ENCODE measurements at regions not wholly inside any gene's neighbourhood (a gene's known extent, or its start where the extent isn't known, plus 50 kb on each side); places are given as distances from the start of the nearest gene placed in this dataset.

- no peak for DNase-seq (ENCODE audit: low spot score)
- Histone ChIP-seq H3K4me1 (peaks cover 0 to 24% of the 10 kb centered on the region in 2 donors), H3K27ac (no peak overlapping the region), H3K36me3 (no peaks in the 10 kb centered on the region), H3K9me3 (no peaks in the 10 kb centered on the region), H3K27me3 (no peaks in the 10 kb centered on the region), H3K4me3 (no peak overlapping the region)
- TF ChIP-seq, protein P1, sequence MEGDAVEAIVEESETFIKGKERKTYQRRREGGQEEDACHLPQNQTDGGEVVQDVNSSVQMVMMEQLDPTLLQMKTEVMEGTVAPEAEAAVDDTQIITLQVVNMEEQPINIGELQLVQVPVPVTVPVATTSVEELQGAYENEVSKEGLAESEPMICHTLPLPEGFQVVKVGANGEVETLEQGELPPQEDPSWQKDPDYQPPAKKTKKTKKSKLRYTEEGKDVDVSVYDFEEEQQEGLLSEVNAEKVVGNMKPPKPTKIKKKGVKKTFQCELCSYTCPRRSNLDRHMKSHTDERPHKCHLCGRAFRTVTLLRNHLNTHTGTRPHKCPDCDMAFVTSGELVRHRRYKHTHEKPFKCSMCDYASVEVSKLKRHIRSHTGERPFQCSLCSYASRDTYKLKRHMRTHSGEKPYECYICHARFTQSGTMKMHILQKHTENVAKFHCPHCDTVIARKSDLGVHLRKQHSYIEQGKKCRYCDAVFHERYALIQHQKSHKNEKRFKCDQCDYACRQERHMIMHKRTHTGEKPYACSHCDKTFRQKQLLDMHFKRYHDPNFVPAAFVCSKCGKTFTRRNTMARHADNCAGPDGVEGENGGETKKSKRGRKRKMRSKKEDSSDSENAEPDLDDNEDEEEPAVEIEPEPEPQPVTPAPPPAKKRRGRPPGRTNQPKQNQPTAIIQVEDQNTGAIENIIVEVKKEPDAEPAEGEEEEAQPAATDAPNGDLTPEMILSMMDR (IDR thresholded peaks at IDR 0.05) = no peak
Measured at GRCh38 chrX:39891781-39892180, 206.0 kb downstream of the BCOR start.

DNA sequence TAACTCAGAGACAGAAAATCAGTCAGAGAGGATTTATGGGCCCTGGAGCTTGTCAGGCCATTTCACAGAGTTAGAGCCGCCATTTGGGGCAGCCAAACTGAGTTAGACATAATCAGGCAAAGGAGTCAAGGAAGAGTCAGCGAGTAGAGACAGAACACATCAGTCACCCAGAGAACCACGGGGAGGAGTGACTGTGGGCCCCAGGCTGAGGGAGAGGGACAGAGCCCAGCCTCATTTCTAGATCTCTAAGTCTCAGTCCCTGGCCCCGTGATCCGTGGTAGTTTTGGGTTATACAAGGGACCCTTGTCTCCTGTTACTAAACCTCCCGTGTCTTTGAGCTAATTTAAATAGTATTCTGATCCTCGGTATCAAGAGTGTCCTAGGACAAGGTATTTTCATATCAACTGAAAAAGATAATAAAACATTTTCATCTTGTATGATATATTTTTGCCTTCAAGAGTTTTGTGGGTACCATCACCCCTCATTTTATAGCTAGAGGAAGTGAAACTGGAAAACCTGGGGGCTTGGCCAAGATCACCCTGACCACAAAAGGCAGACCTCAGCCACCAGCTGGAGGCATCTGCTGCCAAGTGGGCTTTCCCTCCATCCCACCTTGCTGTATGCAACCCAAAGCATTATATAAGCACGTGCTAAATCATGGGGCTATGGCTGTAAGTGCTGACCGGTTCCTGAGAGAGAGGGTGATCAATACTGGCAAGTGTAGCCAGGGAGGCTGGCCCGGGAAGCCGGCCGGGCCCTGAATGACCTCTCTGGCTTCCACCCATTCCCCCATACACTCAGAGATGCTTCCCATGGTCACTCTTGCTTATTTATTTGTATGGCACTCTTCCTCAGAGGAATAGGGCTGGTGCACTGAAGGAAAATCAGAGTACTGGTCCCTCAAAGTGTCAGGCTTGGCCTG lies 204.1 kb downstream of the BCOR start:
- Histone ChIP-seq H3K9me3 (no peaks in the 10 kb centered on the region), H3K4me1 (peaks cover 0 to 24% of the 10 kb centered on the region in 2 donors), H3K27me3 (no peaks in the 10 kb centered on the region), H3K4me3 (no peak overlapping the region), H3K36me3 (no peaks in the 10 kb centered on the region), H3K27ac (no peak overlapping the region)
- TF ChIP-seq, protein P1 (IDR thresholded peaks at IDR 0.05) = no peak
- no peak for DNase-seq (ENCODE audit: low spot score)

GRCh38 chrX:39894683-39895082 lies 203.1 kb downstream of the BCOR start:
- Histone ChIP-seq H3K4me3 (no peak overlapping the region), H3K4me1 (peaks cover 0 to 24% of the 10 kb centered on the region in 2 donors), H3K9me3 (no peaks in the 10 kb centered on the region), H3K36me3 (no peaks in the 10 kb centered on the region), H3K27ac (peak overlapping the region in 1 of 2 donors; percentile 79), H3K27me3 (no peaks in the 10 kb centered on the region)
- no peak for DNase-seq (ENCODE audit: low spot score)
- TF ChIP-seq, protein P1 (IDR thresholded peaks at IDR 0.05) = no peak

DNA sequence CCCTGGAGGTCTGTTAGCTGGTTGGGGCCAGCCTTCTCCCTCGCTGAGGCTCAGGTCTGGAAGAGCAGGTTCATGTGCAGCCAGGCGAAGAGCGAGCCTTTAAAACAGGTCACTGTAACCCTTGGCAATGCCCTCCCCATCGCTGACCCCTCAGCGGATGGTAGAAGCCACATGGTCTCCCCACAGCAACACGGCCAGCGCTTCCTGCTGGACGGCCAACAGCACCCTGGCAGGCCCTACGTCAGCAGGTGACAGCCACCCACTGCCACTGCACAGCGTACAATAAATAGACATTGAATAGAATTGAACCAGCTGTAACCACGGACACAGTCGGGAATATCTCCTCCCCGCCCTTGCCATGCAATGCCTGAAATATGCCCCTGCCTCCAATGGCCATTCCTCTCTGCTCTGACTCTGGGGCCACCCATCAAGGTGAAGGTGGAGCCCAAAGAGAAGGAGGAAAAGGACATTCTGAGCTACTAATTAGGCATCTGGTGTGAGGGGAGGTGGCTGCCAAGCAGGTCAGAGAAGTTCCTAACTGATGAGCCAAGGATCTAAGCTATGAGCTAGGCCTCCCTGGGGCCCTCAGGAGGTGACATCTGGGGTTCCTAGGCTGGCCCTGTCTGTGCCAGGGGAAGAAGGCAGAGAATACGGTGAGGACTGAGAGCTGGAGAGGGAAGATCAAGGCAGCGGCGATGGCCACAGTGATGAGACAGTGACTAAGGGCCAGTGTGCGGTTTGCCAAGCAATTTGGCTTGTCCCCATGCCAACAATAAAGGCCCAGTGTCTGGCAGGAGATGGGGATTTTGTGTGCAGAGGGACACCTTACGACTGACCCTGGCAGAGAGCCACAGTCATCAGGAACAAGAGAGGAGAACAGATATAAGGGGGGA lies 202.3 kb downstream of the BCOR start:
- H3K4me3 ChIP-seq = no peak overlapping the region
- peak overlapping the region; percentile 11 to 79 for H3K27ac ChIP-seq
- H3K4me1 ChIP-seq = peaks cover 0 to 24% of the 10 kb centered on the region in 2 donors
- TF ChIP-seq, protein P1 (IDR thresholded peaks at IDR 0.05) = no peak
- no peak for DNase-seq (ENCODE audit: low spot score)
- no peaks in the 10 kb centered on the region for H3K36me3 ChIP-seq
- no peaks in the 10 kb centered on the region for H3K9me3 ChIP-seq
- H3K27me3 ChIP-seq = no peaks in the 10 kb centered on the region

DNA sequence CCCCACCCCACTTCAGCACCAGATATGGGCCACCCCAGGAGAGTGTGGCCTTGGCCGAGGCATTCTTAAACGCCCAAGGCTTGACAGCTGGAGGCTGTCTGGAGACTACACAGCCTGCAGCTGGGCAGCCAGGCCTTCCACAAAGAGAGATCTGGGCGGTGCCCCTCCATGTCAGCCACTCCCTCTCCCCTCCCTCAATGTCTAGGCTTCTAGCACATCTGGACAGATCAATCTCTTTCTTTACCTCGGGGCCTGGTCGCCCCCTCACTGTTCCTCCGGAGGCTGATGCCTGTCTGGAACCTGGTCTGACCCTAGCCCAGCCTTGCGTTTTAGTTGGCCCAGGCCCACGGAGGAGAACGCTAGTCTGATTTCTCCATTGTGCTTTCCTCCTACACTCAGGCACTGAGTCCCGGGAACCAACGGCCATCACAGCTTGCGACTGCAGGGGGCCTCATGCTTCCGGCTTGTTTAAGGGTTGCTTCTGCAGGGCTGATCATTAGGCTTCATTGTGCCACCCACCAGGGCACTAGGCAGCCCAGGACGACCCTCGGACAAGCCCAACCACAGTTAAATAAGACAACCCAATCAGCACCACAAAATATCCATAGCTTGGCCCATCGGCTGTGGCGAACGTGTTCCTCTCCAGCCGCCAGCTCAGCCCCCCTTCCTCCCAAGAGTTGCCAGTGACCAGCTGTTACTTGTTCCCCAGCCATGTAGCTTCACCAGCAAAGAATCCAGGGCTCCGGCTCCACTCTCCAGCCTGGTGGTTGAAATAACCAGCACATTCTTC lies 200.6 kb downstream of the BCOR start:
- no peaks in the 10 kb centered on the region for H3K27me3 ChIP-seq
- peak overlapping the region in 1 of 2 donors; percentile 68 for H3K27ac ChIP-seq
- no peaks in the 10 kb centered on the region for H3K36me3 ChIP-seq
- TF ChIP-seq, protein P1 (IDR thresholded peaks at IDR 0.05) = peak in 1 of 2 donors; percentile 11
- no peak overlapping the region for H3K4me3 ChIP-seq
- DNase-seq (ENCODE audit: low spot score) = no peak
- peaks cover 0 to 24% of the 10 kb centered on the region in 2 donors for H3K4me1 ChIP-seq
- no peaks in the 10 kb centered on the region for H3K9me3 ChIP-seq

All from right atrium auricular region (tissue), 2 donors.